ENCODE measurements at regions not wholly inside any gene's neighbourhood (a gene's known extent, or its start where the extent isn't known, plus 50 kb on each side); places are given as distances from the start of the nearest gene placed in this dataset.

GRCh38 chr2:204090021-204090420 lies 153.5 kb downstream of the ICOS start:
- no peak for TF ChIP-seq CTCF (IDR thresholded peaks at IDR 0.05; ENCODE audit: poor library complexity)
- TF ChIP-seq EZH2 (IDR thresholded peaks at IDR 0.05; ENCODE audit: borderline replicate concordance), result no peak
- TF ChIP-seq EZH2phosphoT487 (IDR thresholded peaks at IDR 0.05; ENCODE audit: low read depth, severe bottlenecking, unreplicated experiment), result no peak
